HCT116 (cell line): ENCODE measurements at regions not wholly inside any gene's neighbourhood (a gene's known extent, or its start where the extent isn't known, plus 50 kb on each side); places are given as distances from the start of the nearest gene placed in this dataset.

Experiments
- ATAC-seq: fragments of 200-7000 bp; cut with Tn5 transposase; 2 replicates; pipeline ENCODE4 v1.9.1; 2020; ENCODE audit warnings: mild to moderate bottlenecking, moderate library complexity
- BruUV-seq: library from RNA; stranded (reverse); fragments of 400-500 nt; replicated peaks from 2 replicates; lab custom pipeline; 2021; lab: Mats Ljungman, UMichigan
- CTCF ChIA-PET: fragments of 300-600 bp; sonication (Branson Sonifier 250); formaldehyde crosslinking; loops from one replicate; lab custom pipeline; 2021; ENCODE audit warnings: antibody characterized with exemption; lab: Charles Lee
- POLR2A ChIA-PET: fragments of 300-600, 350-600 bp; sonication (Branson Sonifier 250); formaldehyde crosslinking; loops from one replicate; lab custom pipeline; 2021; ENCODE audit warnings: antibody characterized with exemption; lab: Charles Lee
- RAD21 ChIA-PET, 2 experiments: fragments of 300-600 bp; sonication (Branson Sonifier 250); formaldehyde crosslinking; loops; one replicate each; lab custom pipeline; 2023; ENCODE audit warnings: low total read pairs in 2 of 2; ENCODE audit not compliant: uncharacterized antibody in 2 of 2, unreplicated experiment in 2 of 2, low non-redundant PET in 1 of 2; lab: Charles Lee
- DNase-seq: peaks from one replicate; pipeline ENCODE4 v3.0.0-alpha.2; 2010; ENCODE audit warnings: low read depth, low spot score
- H2AFZ ChIP-seq: fragments of 200-600 bp; shearing (Covaris generic), sonication (generic); 2 replicates; pipeline ENCODE4 v1.6.1; 2017; ENCODE audit warnings: low read depth, mixed run types, mixed read lengths, antibody characterized with exemption, low read length; ENCODE audit not compliant: poor library complexity, severe bottlenecking
- H3K27ac ChIP-seq: 2 replicates; pipeline ENCODE4 v1.5.1; 2012; ENCODE audit warnings: low read depth, low read length
- H3K27me3 ChIP-seq: fragments of 200-600 bp; sonication (generic); 2 replicates; pipeline ENCODE4 v1.6.1; 2016; ENCODE audit warnings: mixed run types, low read length, mixed read lengths; ENCODE audit not compliant: insufficient read depth
- H3K36me3 ChIP-seq, 2 experiments: fragments of 200-500 bp in 1 of 2; fragments of 200-600 bp in 1 of 2; sonication (Bioruptor generic) in 1 of 2; sonication (generic) in 1 of 2; 2 replicates each; pipeline versions ENCODE4 v1.5.1 to v1.6.1; 2014 to 2016; ENCODE audit warnings: low read length in 2 of 2, inconsistent platforms in 1 of 2, mixed read lengths in 1 of 2, mixed run types in 1 of 2; ENCODE audit not compliant: insufficient read depth in 2 of 2, control insufficient read depth in 1 of 2
- H3K4me1 ChIP-seq, 2 experiments: fragments of 200-600 bp in 1 of 2; sonication (generic) in 1 of 2; 2 replicates each; pipeline versions ENCODE4 v1.5.1 to v1.6.1; 2012 to 2017; ENCODE audit warnings: low read length in 2 of 2, inconsistent platforms in 1 of 2, mild to moderate bottlenecking in 1 of 2, mixed read lengths in 1 of 2, mixed run types in 1 of 2, moderate library complexity in 1 of 2; ENCODE audit not compliant: insufficient read depth in 2 of 2, control insufficient read depth in 1 of 2
- H3K4me2 ChIP-seq: fragments of 200-600 bp; sonication (generic); 2 replicates; pipeline ENCODE4 v1.6.1; 2017; ENCODE audit warnings: mixed run types, low read length, mixed read lengths
- H3K4me3 ChIP-seq, 2 experiments: fragments of 200-600 bp in 1 of 2; sonication (generic) in 1 of 2; replicated peaks in 1 of 2; 2 replicates each; pipeline ENCODE4 v1.5.1; 2011 to 2016; ENCODE audit warnings: low read length in 2 of 2, control low read depth in 1 of 2, low read depth in 1 of 2, mild to moderate bottlenecking in 1 of 2, mixed read lengths in 1 of 2, mixed run types in 1 of 2
- H3K79me2 ChIP-seq: fragments of 200-600 bp; sonication (generic); 2 replicates; pipeline ENCODE4 v1.6.1; 2017; ENCODE audit warnings: mild to moderate bottlenecking, mixed run types, low read length, moderate library complexity, mixed read lengths; ENCODE audit not compliant: insufficient read depth
- H3K9ac ChIP-seq: fragments of 200-600 bp; sonication (generic); 2 replicates; pipeline ENCODE4 v1.6.1; 2016; ENCODE audit warnings: low read length, mixed read lengths
- H3K9me2 ChIP-seq: fragments of 200-600 bp; sonication (generic), shearing (Covaris generic); 2 replicates; pipeline ENCODE4 v1.6.1; 2017; ENCODE audit warnings: mixed run types, mild to moderate bottlenecking, moderate library complexity; ENCODE audit not compliant: insufficient read depth
- H3K9me3 ChIP-seq, 2 experiments: fragments of 200-500 bp in 1 of 2; fragments of 200-600 bp in 1 of 2; sonication (Bioruptor generic) in 1 of 2; sonication (generic) in 1 of 2; 2 replicates each; pipeline ENCODE4 v1.6.1; 2014 to 2017; ENCODE audit warnings: low read length in 2 of 2, mixed read lengths in 2 of 2, inconsistent platforms in 1 of 2, low read depth in 1 of 2, mild to moderate bottlenecking in 1 of 2, mixed run types in 1 of 2, moderate library complexity in 1 of 2; ENCODE audit not compliant: control insufficient read depth in 1 of 2, insufficient read depth in 1 of 2
- H4K20me1 ChIP-seq: fragments of 200-600 bp; sonication (generic), shearing (Covaris generic); 2 replicates; pipeline ENCODE4 v1.6.1; 2017; ENCODE audit warnings: mixed run types, mild to moderate bottlenecking, moderate library complexity; ENCODE audit not compliant: insufficient read depth
- CEBPB ChIP-seq: IDR thresholded peaks from 2 replicates; pipeline ENCODE4 v1.6.1; 2012; ENCODE audit warnings: low read depth
- JUND ChIP-seq: IDR thresholded peaks from 2 replicates; pipeline ENCODE4 v1.6.1; 2012
- POLR2A ChIP-seq: IDR thresholded peaks from 2 replicates; pipeline ENCODE4 v1.7.0; 2011; ENCODE audit warnings: borderline replicate concordance; ENCODE audit not compliant: insufficient read depth, insufficient read length; ENCODE audit errors: extremely low read depth
- SP1 ChIP-seq: IDR thresholded peaks from 2 replicates; pipeline ENCODE4 v1.6.1; 2012; ENCODE audit warnings: low read depth
- TCF7L2 ChIP-seq: IDR thresholded peaks from 2 replicates; pipeline ENCODE4 v1.7.0; 2011; ENCODE audit warnings: borderline replicate concordance, inconsistent platforms; ENCODE audit not compliant: insufficient read depth, insufficient read length; ENCODE audit errors: extremely low read depth
- YY1 ChIP-seq: IDR thresholded peaks from 2 replicates; pipeline ENCODE4 v1.6.1; 2011; ENCODE audit warnings: low read length, low read depth, moderate library complexity, mild to moderate bottlenecking; ENCODE audit not compliant: insufficient replicate concordance; ENCODE audit errors: extremely low read depth
- ZFX ChIP-seq: fragments of 450-650 bp; IDR thresholded peaks from 2 replicates; pipeline ENCODE4 v1.6.1; 2017
- intact Hi-C: fragments of 100-400 bp; cut with micrococcal nuclease; formaldehyde crosslinking; loops from 2 replicates; pipeline ENCODE4 v1.10.0; 2022
- TF ChIP-seq, protein P1 (sequence below): IDR thresholded peaks from 2 replicates; pipeline ENCODE4 v1.6.1; 2011; ENCODE audit warnings: mild to moderate bottlenecking, low read length, moderate library complexity; ENCODE audit not compliant: insufficient replicate concordance; ENCODE audit errors: extremely low read depth
- TF ChIP-seq, protein P2 (sequence below): IDR thresholded peaks from 2 replicates; pipeline ENCODE4 v1.6.1; 2012

DNA sequence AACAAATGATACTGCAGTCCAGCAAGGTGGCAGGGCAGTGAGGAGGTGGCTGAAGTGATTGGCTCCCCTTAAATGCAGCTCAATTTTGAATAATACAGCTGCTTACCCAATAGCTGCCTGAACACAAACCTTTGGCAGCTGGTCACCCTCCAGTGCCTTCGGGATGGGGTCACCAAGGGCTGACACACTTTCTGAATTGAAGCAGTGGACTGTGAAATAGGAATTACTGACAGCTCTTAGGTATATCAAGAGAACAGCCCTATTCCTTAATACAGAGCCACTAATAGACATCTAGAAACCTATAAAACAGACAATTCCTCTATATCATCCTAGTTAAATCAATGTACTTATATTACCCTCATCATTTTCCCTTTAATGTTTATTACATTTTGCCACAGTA is 474.2 kb upstream of the KIRREL3 start (continued):
- TF ChIP-seq, protein P1, sequence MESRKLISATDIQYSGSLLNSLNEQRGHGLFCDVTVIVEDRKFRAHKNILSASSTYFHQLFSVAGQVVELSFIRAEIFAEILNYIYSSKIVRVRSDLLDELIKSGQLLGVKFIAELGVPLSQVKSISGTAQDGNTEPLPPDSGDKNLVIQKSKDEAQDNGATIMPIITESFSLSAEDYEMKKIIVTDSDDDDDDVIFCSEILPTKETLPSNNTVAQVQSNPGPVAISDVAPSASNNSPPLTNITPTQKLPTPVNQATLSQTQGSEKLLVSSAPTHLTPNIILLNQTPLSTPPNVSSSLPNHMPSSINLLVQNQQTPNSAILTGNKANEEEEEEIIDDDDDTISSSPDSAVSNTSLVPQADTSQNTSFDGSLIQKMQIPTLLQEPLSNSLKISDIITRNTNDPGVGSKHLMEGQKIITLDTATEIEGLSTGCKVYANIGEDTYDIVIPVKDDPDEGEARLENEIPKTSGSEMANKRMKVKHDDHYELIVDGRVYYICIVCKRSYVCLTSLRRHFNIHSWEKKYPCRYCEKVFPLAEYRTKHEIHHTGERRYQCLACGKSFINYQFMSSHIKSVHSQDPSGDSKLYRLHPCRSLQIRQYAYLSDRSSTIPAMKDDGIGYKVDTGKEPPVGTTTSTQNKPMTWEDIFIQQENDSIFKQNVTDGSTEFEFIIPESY = no peak
- TF ChIP-seq JUND (no peak), CEBPB (no peak), TCF7L2 (no peak), YY1 (no peak)

DNA sequence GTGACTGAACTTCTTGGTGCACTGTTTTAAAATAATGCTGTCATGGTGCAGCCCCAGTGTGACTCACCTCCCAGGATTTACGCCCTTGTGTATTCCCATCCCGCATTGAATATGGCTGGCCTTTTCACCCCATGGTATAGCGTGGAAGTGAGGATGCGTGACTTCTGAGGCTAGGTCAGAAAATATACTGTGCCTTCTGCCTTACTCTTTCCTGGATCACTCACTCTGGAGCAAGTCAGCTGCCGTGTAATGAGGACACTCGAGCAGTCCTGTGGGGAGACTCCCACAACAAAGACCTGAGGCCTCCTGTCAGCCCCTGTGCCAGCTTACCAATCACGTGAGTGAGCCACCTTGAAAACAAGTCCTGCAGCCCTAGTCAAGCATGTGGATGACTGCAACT is 471.9 kb upstream of the KIRREL3 start:
- ATAC-seq (no peak), DNase-seq (no peak)
- no peaks in the 10 kb centered on the region for H3K27me3 ChIP-seq
- H3K4me3 ChIP-seq = no peak overlapping the region
- no peak overlapping the region for H3K27ac ChIP-seq
- H4K20me1 ChIP-seq = no peaks in the 10 kb centered on the region
- intact Hi-C loops = no loop called here
- H2AFZ ChIP-seq = no peak overlapping the region
- H3K9me2 ChIP-seq = no peaks in the 10 kb centered on the region
- H3K36me3 ChIP-seq = no peaks in the 10 kb centered on the region
- H3K4me1 ChIP-seq = no peaks in the 10 kb centered on the region
- no peaks in the 10 kb centered on the region for H3K79me2 ChIP-seq
- RAD21 ChIA-PET = no interaction called here
- peaks cover under 1 to 23% of the 10 kb centered on the region in 2 experiments; a peak in 2 of 4 replicates for H3K9me3 ChIP-seq
- CTCF ChIA-PET = no interaction called here
- H3K4me2 ChIP-seq = no peak overlapping the region
- POLR2A ChIA-PET = no interaction called here
- no peak overlapping the region for H3K9ac ChIP-seq
- TF ChIP-seq, protein P1 = no peak
- no peak for TF ChIP-seq SP1
- no peak for TF ChIP-seq POLR2A
- TF ChIP-seq YY1 = no peak
- TF ChIP-seq ZFX = no peak
- TF ChIP-seq, protein P2, sequence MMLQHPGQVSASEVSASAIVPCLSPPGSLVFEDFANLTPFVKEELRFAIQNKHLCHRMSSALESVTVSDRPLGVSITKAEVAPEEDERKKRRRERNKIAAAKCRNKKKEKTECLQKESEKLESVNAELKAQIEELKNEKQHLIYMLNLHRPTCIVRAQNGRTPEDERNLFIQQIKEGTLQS = no peak
- no TSS peak for BruUV-seq
